Suprapubic skin (tissue), 4 donors: ENCODE measurements at regions not wholly inside any gene's neighbourhood (a gene's known extent, or its start where the extent isn't known, plus 50 kb on each side); places are given as distances from the start of the nearest gene placed in this dataset.

Experiments used
- DNase-seq, 2 donors: peaks; one replicate each; pipeline ENCODE4 v3.0.0-alpha.2; 2019; ENCODE audit warnings: low spot score in 2 of 2
- H3K27ac ChIP-seq: fragments of 200-600 bp; sonication (generic); one replicate; pipeline ENCODE4 v1.5.1; 2019
- H3K27me3 ChIP-seq: fragments of 200-600 bp; sonication (generic); one replicate; pipeline ENCODE4 v1.5.1; 2019
- H3K36me3 ChIP-seq: fragments of 200-600 bp; sonication (generic); one replicate; pipeline ENCODE4 v1.5.1; 2019
- H3K4me1 ChIP-seq: fragments of 200-600 bp; sonication (generic); one replicate; pipeline ENCODE4 v1.5.1; 2019
- H3K4me3 ChIP-seq: fragments of 200-600 bp; sonication (generic); one replicate; pipeline ENCODE4 v1.5.1; 2019; ENCODE audit warnings: mild to moderate bottlenecking
- H3K9me3 ChIP-seq: fragments of 200-600 bp; sonication (generic); one replicate; pipeline ENCODE4 v1.5.1; 2019
- EP300 ChIP-seq: sonication (generic); formaldehyde crosslinking; IDR thresholded peaks from one replicate; pipeline ENCODE4 v1.6.1; 2017; ENCODE audit warnings: antibody characterized with exemption
- POLR2A ChIP-seq, 2 donors: fragments of 450-650 bp; IDR thresholded peaks; one replicate each; pipeline ENCODE4 v1.6.1; 2017; ENCODE audit warnings: antibody characterized with exemption in 2 of 2, mild to moderate bottlenecking in 2 of 2, moderate library complexity in 2 of 2
- POLR2AphosphoS5 ChIP-seq, 3 donors: sonication (generic); formaldehyde crosslinking; IDR thresholded peaks; one replicate each; pipeline ENCODE4 v1.6.1; 2017; ENCODE audit warnings: antibody characterized with exemption in 3 of 3
- WGBS: methylation state at CpG from one replicate; pipeline ENCODE4 v1.1.5; 2018; 5-methylcytosine and 5-hydroxymethylcytosine counted together
- TF ChIP-seq, protein P1 (sequence below), 2 donors: fragments of 200-600 bp in 1 of 2; fragments of 450-650 bp in 1 of 2; sonication (generic) in 1 of 2; IDR thresholded peaks; one replicate each; pipeline ENCODE4 v1.5.1; 2016 to 2019; ENCODE audit warnings: antibody characterized with exemption in 2 of 2, mild to moderate bottlenecking in 1 of 2, moderate library complexity in 1 of 2

DNA sequence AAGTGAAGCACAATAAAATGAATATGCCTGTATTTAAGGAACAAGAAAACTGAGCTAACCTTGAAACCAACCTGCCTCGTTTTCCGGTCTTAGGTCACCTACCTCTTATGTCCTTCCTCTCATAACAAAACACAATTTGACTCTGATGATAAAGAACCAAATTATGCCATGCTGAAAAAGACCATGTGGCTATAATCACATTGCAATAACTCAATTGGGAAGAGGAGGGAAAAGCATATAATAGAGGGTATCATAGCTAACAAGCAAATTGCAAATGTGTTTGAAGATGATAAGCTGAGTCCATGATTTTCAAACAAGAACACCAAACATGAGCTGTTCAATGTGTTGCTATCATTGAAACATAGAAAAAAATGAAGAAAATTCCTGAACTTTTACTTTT lies 260.8 kb downstream of the PLK2 start:
- no peak for TF ChIP-seq POLR2AphosphoS5 (IDR thresholded peaks at IDR 0.05)
- TF ChIP-seq POLR2A (IDR thresholded peaks at IDR 0.05): no peak
- TF ChIP-seq, protein P1, sequence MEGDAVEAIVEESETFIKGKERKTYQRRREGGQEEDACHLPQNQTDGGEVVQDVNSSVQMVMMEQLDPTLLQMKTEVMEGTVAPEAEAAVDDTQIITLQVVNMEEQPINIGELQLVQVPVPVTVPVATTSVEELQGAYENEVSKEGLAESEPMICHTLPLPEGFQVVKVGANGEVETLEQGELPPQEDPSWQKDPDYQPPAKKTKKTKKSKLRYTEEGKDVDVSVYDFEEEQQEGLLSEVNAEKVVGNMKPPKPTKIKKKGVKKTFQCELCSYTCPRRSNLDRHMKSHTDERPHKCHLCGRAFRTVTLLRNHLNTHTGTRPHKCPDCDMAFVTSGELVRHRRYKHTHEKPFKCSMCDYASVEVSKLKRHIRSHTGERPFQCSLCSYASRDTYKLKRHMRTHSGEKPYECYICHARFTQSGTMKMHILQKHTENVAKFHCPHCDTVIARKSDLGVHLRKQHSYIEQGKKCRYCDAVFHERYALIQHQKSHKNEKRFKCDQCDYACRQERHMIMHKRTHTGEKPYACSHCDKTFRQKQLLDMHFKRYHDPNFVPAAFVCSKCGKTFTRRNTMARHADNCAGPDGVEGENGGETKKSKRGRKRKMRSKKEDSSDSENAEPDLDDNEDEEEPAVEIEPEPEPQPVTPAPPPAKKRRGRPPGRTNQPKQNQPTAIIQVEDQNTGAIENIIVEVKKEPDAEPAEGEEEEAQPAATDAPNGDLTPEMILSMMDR (IDR thresholded peaks at IDR 0.05): no peak
- TF ChIP-seq EP300: no peak
- 87% methylated on average over 2 of the region's 2 CpGs for WGBS
- H3K4me1 ChIP-seq: no peaks in the 10 kb centered on the region
- no peaks in the 10 kb centered on the region for H3K36me3 ChIP-seq
- no peaks in the 10 kb centered on the region for H3K27me3 ChIP-seq
- H3K4me3 ChIP-seq: no peak overlapping the region
- no peak for DNase-seq
- H3K27ac ChIP-seq: no peak overlapping the region
- H3K9me3 ChIP-seq: peaks cover 4% of the 10 kb centered on the region

DNA sequence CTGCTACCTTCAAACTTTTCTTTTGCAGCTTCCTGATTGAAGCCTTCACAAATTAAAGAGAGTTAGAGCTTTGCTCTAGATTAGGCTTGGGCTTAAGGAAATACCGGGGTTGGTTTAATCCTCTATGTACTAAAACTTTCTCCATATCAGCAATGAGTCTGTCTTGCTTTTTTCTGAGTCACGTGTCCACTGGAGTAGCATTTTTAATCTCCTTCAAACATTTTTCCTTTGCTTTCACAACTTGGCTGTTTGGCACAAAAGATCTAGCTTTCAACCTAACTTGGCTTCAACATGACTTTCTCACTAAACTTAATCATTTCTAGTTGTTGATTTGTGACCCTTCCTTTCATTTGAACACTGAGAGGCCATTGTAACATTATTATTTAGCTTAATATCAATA lies 261.6 kb downstream of the PLK2 start:
- no peaks in the 10 kb centered on the region for H3K27me3 ChIP-seq
- no peak overlapping the region for H3K27ac ChIP-seq
- H3K36me3 ChIP-seq: no peaks in the 10 kb centered on the region
- 40% methylated on average over 2 of the region's 2 CpGs for WGBS
- H3K9me3 ChIP-seq: peaks cover 4% of the 10 kb centered on the region
- TF ChIP-seq POLR2A (IDR thresholded peaks at IDR 0.05): no peak
- TF ChIP-seq POLR2AphosphoS5 (IDR thresholded peaks at IDR 0.05): no peak
- TF ChIP-seq, protein P1 (IDR thresholded peaks at IDR 0.05): no peak
- TF ChIP-seq EP300: no peak
- DNase-seq: no peak
- H3K4me1 ChIP-seq: no peaks in the 10 kb centered on the region
- no peak overlapping the region for H3K4me3 ChIP-seq

DNA sequence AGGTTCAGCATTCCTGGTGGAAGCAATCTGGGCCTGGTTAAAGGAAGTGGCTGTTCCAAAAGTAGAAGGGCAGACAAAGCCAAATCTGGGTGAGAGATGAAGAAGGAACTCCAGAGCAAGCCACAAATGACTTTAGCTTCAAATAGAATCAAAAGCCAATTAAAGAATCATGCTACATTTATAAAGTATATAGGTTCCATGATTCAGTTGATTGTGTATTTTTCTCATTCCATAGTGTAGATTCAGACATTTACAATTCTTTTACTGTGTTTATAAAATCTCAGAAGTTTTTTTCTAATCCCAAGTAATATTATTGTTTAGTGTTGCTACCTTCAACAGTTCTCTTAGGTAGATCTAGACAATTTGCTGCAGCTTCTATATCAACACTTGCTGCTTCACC lies 262.0 kb downstream of the PLK2 start:
- TF ChIP-seq, protein P1 (IDR thresholded peaks at IDR 0.05): no peak
- no peak for TF ChIP-seq POLR2AphosphoS5 (IDR thresholded peaks at IDR 0.05)
- TF ChIP-seq EP300: no peak
- TF ChIP-seq POLR2A (IDR thresholded peaks at IDR 0.05): no peak
- Histone ChIP-seq H3K27me3 (no peaks in the 10 kb centered on the region), H3K4me1 (no peaks in the 10 kb centered on the region), H3K9me3 (peaks cover 4% of the 10 kb centered on the region), H3K4me3 (no peak overlapping the region), H3K27ac (no peak overlapping the region), H3K36me3 (no peaks in the 10 kb centered on the region)
- DNase-seq: no peak

DNA sequence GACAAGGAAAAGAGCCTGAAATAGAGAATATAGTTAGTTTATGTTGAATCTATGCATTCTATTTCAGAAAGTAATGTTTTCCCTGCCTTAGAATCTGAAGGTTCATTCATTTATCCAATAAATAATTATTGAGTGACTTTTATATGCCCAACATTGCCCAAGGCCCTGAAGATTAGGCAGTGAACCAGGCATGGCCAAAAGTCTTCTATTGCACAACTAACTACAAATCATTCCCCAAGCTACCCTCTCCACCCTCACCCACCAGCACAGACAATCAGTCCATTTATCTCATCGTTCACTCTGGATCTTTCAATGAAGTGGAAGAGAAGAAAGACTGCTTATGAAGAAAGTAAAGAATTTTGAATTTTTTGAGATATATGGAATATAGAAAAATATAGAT lies 268.4 kb downstream of the PLK2 start:
- H3K9me3 ChIP-seq: peaks cover 4% of the 10 kb centered on the region
- H3K36me3 ChIP-seq: no peaks in the 10 kb centered on the region
- H3K27me3 ChIP-seq: no peaks in the 10 kb centered on the region
- TF ChIP-seq EP300 (no peak), POLR2A (IDR thresholded peaks at IDR 0.05) (no peak), POLR2AphosphoS5 (IDR thresholded peaks at IDR 0.05) (no peak)
- TF ChIP-seq, protein P1 (IDR thresholded peaks at IDR 0.05): no peak
- no peak for DNase-seq
- 76% methylated on average over 1 of the region's 1 CpG for WGBS
- H3K4me3 ChIP-seq: no peak overlapping the region
- H3K4me1 ChIP-seq: no peaks in the 10 kb centered on the region
- no peak overlapping the region for H3K27ac ChIP-seq

DNA sequence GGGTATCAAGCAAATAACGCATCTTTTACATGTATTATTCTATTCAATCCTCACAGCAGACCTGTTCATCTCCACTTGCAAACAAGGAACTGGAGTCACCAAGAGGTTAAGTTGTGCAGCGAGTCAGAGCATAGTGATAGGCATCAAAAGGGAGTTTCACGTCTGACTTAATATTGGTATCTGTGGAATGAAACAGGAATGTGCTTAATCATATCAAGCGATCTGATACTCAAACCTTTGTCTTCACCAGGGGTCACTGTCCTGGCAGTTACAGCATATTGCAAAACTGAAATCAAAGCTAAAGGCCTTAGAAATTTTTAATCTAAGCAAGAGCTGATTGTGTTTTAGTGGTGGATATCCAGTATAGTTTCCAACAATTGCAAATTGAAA lies 271.6 kb downstream of the PLK2 start:
- Histone ChIP-seq H3K4me3 (no peak overlapping the region), H3K9me3 (no peaks in the 10 kb centered on the region), H3K36me3 (no peaks in the 10 kb centered on the region), H3K27ac (no peak overlapping the region), H3K4me1 (peaks cover 4% of the 10 kb centered on the region), H3K27me3 (no peaks in the 10 kb centered on the region)
- no peak for DNase-seq
- TF ChIP-seq POLR2AphosphoS5 (IDR thresholded peaks at IDR 0.05): no peak
- no peak for TF ChIP-seq POLR2A (IDR thresholded peaks at IDR 0.05)
- TF ChIP-seq EP300: no peak
- TF ChIP-seq, protein P1 (IDR thresholded peaks at IDR 0.05): no peak
- WGBS: 38% methylated on average over 4 of the region's 4 CpGs
